ENCODE measurements at regions not wholly inside any gene's neighbourhood (a gene's known extent, or its start where the extent isn't known, plus 50 kb on each side); places are given as distances from the start of the nearest gene placed in this dataset.

- TF ChIP-seq CTCF (IDR thresholded peaks at IDR 0.05; ENCODE audit: control insufficient read depth, insufficient read depth, low read depth, low read length, missing control alignments) = no peak
- no peak overlapping the region for H3K4me3 ChIP-seq (ENCODE audit: control insufficient read depth, low read depth, low read length)
- peak; percentile 96 for DNase-seq (ENCODE audit: low read depth)
Measured at GRCh38 chr12:127230843-127231260, 1036.1 kb upstream of the TMEM132C start.

- no peak for TF ChIP-seq CTCF (IDR thresholded peaks at IDR 0.05; ENCODE audit: control insufficient read depth, insufficient read depth, low read depth, low read length, missing control alignments)
- no peak for DNase-seq (ENCODE audit: low read depth)
- no peak overlapping the region for H3K4me3 ChIP-seq (ENCODE audit: control insufficient read depth, low read depth, low read length)
Measured at GRCh38 chr12:127231371-127231770, 1035.6 kb upstream of the TMEM132C start.

- TF ChIP-seq CTCF (IDR thresholded peaks at IDR 0.05; ENCODE audit: control insufficient read depth, insufficient read depth, low read depth, low read length, missing control alignments) = no peak
- DNase-seq (ENCODE audit: low read depth) = no peak
- no peak overlapping the region for H3K4me3 ChIP-seq (ENCODE audit: control insufficient read depth, low read depth, low read length)
Measured at GRCh38 chr12:127233016-127233415, 1034.0 kb upstream of the TMEM132C start.

GRCh38 chr12:127235761-127236160 is 1031.2 kb upstream of the TMEM132C start:
- no peak for DNase-seq (ENCODE audit: low read depth)
- TF ChIP-seq CTCF (IDR thresholded peaks at IDR 0.05; ENCODE audit: control insufficient read depth, insufficient read depth, low read depth, low read length, missing control alignments) = no peak
- no peak overlapping the region for H3K4me3 ChIP-seq (ENCODE audit: control insufficient read depth, low read depth, low read length)

GRCh38 chr12:127236491-127236890 is 1030.5 kb upstream of the TMEM132C start:
- no peak for DNase-seq (ENCODE audit: low read depth)
- H3K4me3 ChIP-seq (ENCODE audit: control insufficient read depth, low read depth, low read length) = no peak overlapping the region
- no peak for TF ChIP-seq CTCF (IDR thresholded peaks at IDR 0.05; ENCODE audit: control insufficient read depth, insufficient read depth, low read depth, low read length, missing control alignments)

- H3K4me3 ChIP-seq (ENCODE audit: control insufficient read depth, low read depth, low read length) = no peak overlapping the region
- TF ChIP-seq CTCF (IDR thresholded peaks at IDR 0.05; ENCODE audit: control insufficient read depth, insufficient read depth, low read depth, low read length, missing control alignments) = no peak
- DNase-seq (ENCODE audit: low read depth) = no peak
Measured at GRCh38 chr12:127237151-127237550, 1029.8 kb upstream of the TMEM132C start.

GRCh38 chr12:127238107-127238506 is 1028.9 kb upstream of the TMEM132C start:
- DNase-seq (ENCODE audit: low read depth) = no peak
- no peak overlapping the region for H3K4me3 ChIP-seq (ENCODE audit: control insufficient read depth, low read depth, low read length)
- TF ChIP-seq CTCF (IDR thresholded peaks at IDR 0.05; ENCODE audit: control insufficient read depth, insufficient read depth, low read depth, low read length, missing control alignments) = no peak
